ENCODE measurements at regions not wholly inside any gene's neighbourhood (a gene's known extent, or its start where the extent isn't known, plus 50 kb on each side); places are given as distances from the start of the nearest gene placed in this dataset.

DNA sequence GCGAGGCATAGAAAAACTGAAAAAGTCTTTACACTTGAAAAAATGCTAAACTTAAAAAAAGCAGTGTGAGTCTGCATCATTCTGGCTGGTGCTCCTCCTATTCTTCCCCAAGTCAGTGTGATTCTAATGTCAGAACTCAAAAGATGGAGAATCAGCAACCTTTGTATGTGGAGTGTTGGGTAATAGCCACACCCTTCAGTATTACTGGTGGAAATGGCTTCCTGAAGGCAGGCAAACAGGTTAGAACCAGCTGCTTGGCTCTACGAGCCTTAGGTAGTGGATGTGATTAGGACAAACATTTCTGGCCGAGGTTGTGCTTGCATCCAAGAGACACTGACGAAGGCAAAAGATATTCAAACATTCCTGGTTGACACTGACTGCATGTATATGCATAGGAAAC lies 353.4 kb upstream of the TACR3 start:
- TF ChIP-seq CTCF (IDR thresholded peaks at IDR 0.05; ENCODE audit: poor library complexity), result no peak
- TF ChIP-seq EZH2phosphoT487 (IDR thresholded peaks at IDR 0.05; ENCODE audit: low read depth, severe bottlenecking, unreplicated experiment), result no peak
- no peak for TF ChIP-seq EZH2 (IDR thresholded peaks at IDR 0.05; ENCODE audit: borderline replicate concordance)
